Keratinocyte (primary cell): ENCODE measurements at regions not wholly inside any gene's neighbourhood (a gene's known extent, or its start where the extent isn't known, plus 50 kb on each side); places are given as distances from the start of the nearest gene placed in this dataset.

Experiments
- DNase-seq: peaks from one replicate; pipeline ENCODE4 v3.0.0-alpha.2; 2011; ENCODE audit warnings: low read depth, missing footprints, low spot score
- FAIRE-seq: peaks from 2 replicates; lab custom pipeline; 2011; peaks lifted over from hg19 to GRCh38; lab: Jason Lieb, UNC
- H2AFZ ChIP-seq: 2 replicates; pipeline ENCODE4 v1.6.0; 2012; ENCODE audit warnings: low read length, control low read depth, inconsistent platforms; ENCODE audit not compliant: control insufficient read depth
- H3K27ac ChIP-seq: 2 replicates; pipeline ENCODE4 v1.5.1; 2011; ENCODE audit warnings: low read length; ENCODE audit not compliant: control insufficient read depth, insufficient read depth
- H3K27me3 ChIP-seq: 3 replicates; pipeline ENCODE4 v1.6.0; 2011; ENCODE audit warnings: low read length; ENCODE audit not compliant: control insufficient read depth, insufficient read depth; ENCODE audit errors: extremely low read depth
- H3K36me3 ChIP-seq, 2 experiments: 2 replicates in 1 of 2; 3 replicates in 1 of 2; pipeline ENCODE4 v1.5.1; 2011; ENCODE audit warnings: low read length in 2 of 2, mild to moderate bottlenecking in 1 of 2; ENCODE audit not compliant: control insufficient read depth in 2 of 2, insufficient read depth in 2 of 2; ENCODE audit errors: extremely low read depth in 1 of 2
- H3K4me1 ChIP-seq: 3 replicates; pipeline ENCODE4 v1.5.1; 2011; ENCODE audit warnings: low read length; ENCODE audit not compliant: control insufficient read depth, insufficient read depth; ENCODE audit errors: extremely low read depth
- H3K4me2 ChIP-seq: 3 replicates; pipeline ENCODE4 v1.6.0; 2011; ENCODE audit warnings: low read depth, low read length; ENCODE audit not compliant: control insufficient read depth, insufficient read depth; ENCODE audit errors: extremely low read depth
- H3K4me3 ChIP-seq, 3 experiments: fragments of 200-600 bp in 1 of 3; sonication (generic) in 1 of 3; 2 replicates in 2 of 3; 3 replicates in 1 of 3; pipeline ENCODE4 v1.5.1; 2011 to 2016; ENCODE audit warnings: low read length in 3 of 3, mild to moderate bottlenecking in 3 of 3, control low read depth in 2 of 3, inconsistent platforms in 1 of 3, low read depth in 1 of 3, mixed read lengths in 1 of 3, mixed run types in 1 of 3, moderate library complexity in 1 of 3; ENCODE audit not compliant: control insufficient read depth in 2 of 3, insufficient read depth in 2 of 3; ENCODE audit errors: extremely low read depth in 1 of 3
- H3K79me2 ChIP-seq: 2 replicates; pipeline ENCODE4 v1.6.0; 2012; ENCODE audit warnings: low read length; ENCODE audit not compliant: control insufficient read depth, insufficient read depth
- H3K9ac ChIP-seq: 3 replicates; pipeline ENCODE4 v1.6.0; 2011; ENCODE audit warnings: low read length; ENCODE audit not compliant: control insufficient read depth, insufficient read depth; ENCODE audit errors: extremely low read depth
- H3K9me1 ChIP-seq: 3 replicates; pipeline ENCODE4 v1.6.0; 2011; ENCODE audit warnings: low read length; ENCODE audit not compliant: control insufficient read depth, insufficient read depth; ENCODE audit errors: extremely low read depth
- H3K9me3 ChIP-seq: 2 replicates; pipeline ENCODE4 v1.5.1; 2012; ENCODE audit warnings: low read depth, low read length; ENCODE audit not compliant: control insufficient read depth
- H4K20me1 ChIP-seq: 3 replicates; pipeline ENCODE4 v1.6.0; 2011; ENCODE audit warnings: low read length; ENCODE audit not compliant: control insufficient read depth, insufficient read depth; ENCODE audit errors: extremely low read depth
- CTCF ChIP-seq, 3 experiments: IDR thresholded peaks in 1 of 3; conservative IDR thresholded peaks in 1 of 3; optimal IDR thresholded peaks in 1 of 3; 2 replicates in 2 of 3; 3 replicates in 1 of 3; pipeline versions ENCODE3 to v1.5.1; 2011; ENCODE audit warnings: low read length in 3 of 3, mild to moderate bottlenecking in 3 of 3, moderate library complexity in 2 of 3, control low read depth in 1 of 3, inconsistent platforms in 1 of 3; ENCODE audit not compliant: insufficient read depth in 2 of 3; ENCODE audit errors: extremely low read depth in 1 of 3
- EZH2 ChIP-seq: IDR thresholded peaks from one replicate; pipeline ENCODE4 v1.6.1; 2012; ENCODE audit warnings: inconsistent platforms, mild to moderate bottlenecking, low read length, moderate library complexity
- dilution Hi-C: fragments of 300-500 bp; cut with MboI; formaldehyde crosslinking; loops from one replicate; pipeline ENCODE4 v1.7.0; 2020; ENCODE audit warnings: low sequenced_read_pairs; ENCODE audit not compliant: extremely low pct_ligation_motif_present

- Histone ChIP-seq H3K4me1 (no peaks in the 10 kb centered on the region), H3K36me3 (no peaks in the 10 kb centered on the region), H3K9me1 (no peaks in the 10 kb centered on the region), H3K4me3 (no peak overlapping the region), H3K27ac (no peak overlapping the region), H4K20me1 (no peaks in the 10 kb centered on the region), H3K27me3 (no peaks in the 10 kb centered on the region), H3K79me2 (no peaks in the 10 kb centered on the region), H3K4me2 (no peak overlapping the region), H3K9ac (no peak overlapping the region), H3K9me3 (no peaks in the 10 kb centered on the region), H2AFZ (no peak overlapping the region)
- dilution Hi-C loops = no loop called here
- FAIRE-seq (no peak), DNase-seq (no peak)
- TF ChIP-seq CTCF (optimal IDR thresholded peaks at IDR 0.05 in 1 of 3, IDR thresholded peaks at IDR 0.05 in 1 of 3, conservative IDR thresholded peaks at IDR 0.05 in 1 of 3; ENCODE audit: extremely low read depth in 1 of 3, insufficient read depth in 2 of 3, low read length in 3 of 3) (no peak), EZH2 (no peak)
Observed at GRCh38 chr22:22714600-22715335, 70.4 kb downstream of the GGTLC2 start.

GRCh38 chr22:22716136-22716665 is 71.8 kb downstream of the GGTLC2 start:
- no peak overlapping the region for H3K4me3 ChIP-seq

More at GRCh38 chr22:22716136-22716665, 71.8 kb downstream of the GGTLC2 start:
- Histone ChIP-seq H3K9me3 (no peaks in the 10 kb centered on the region), H4K20me1 (no peaks in the 10 kb centered on the region), H3K27ac (no peak overlapping the region), H3K36me3 (no peaks in the 10 kb centered on the region), H3K4me1 (no peaks in the 10 kb centered on the region), H2AFZ (no peak overlapping the region), H3K9ac (no peak overlapping the region), H3K27me3 (no peaks in the 10 kb centered on the region), H3K4me2 (no peak overlapping the region), H3K79me2 (no peaks in the 10 kb centered on the region), H3K9me1 (no peaks in the 10 kb centered on the region)
- DNase-seq = no peak
- FAIRE-seq = no peak
- dilution Hi-C loops = no loop called here
- TF ChIP-seq CTCF (optimal IDR thresholded peaks at IDR 0.05 in 1 of 3, IDR thresholded peaks at IDR 0.05 in 1 of 3, conservative IDR thresholded peaks at IDR 0.05 in 1 of 3; ENCODE audit: extremely low read depth in 1 of 3, insufficient read depth in 2 of 3, low read length in 3 of 3) (no peak), EZH2 (no peak)
